UCSD-AML1 (cell line): ENCODE measurements at regions not wholly inside any gene's neighbourhood (a gene's known extent, or its start where the extent isn't known, plus 50 kb on each side); places are given as distances from the start of the nearest gene placed in this dataset.
"Not testable (repeated sequence)": the region's sequence is repeated elsewhere in the genome, so short reads cannot be mapped to it uniquely, and the experiment has no call there.

Source experiments
- DNase-seq: peaks from one replicate; lab custom pipeline; 2025; ENCODE audit not compliant: unreplicated experiment; lab: John Stamatoyannopoulos, UW

GRCh38 chr7:4319280-4319679 is 362.8 kb upstream of the FOXK1 start:
- no peak for DNase-seq

- no peak for DNase-seq
Observed at GRCh38 chr7:4325732-4326131, 356.4 kb upstream of the FOXK1 start.

- DNase-seq, result no peak
Observed at GRCh38 chr7:4331711-4332110, 350.4 kb upstream of the FOXK1 start.

GRCh38 chr7:4338556-4338955 is 343.5 kb upstream of the FOXK1 start:
- DNase-seq, result no peak

GRCh38 chr7:4343272-4344247 is 338.5 kb upstream of the FOXK1 start:
- no peak for DNase-seq

GRCh38 chr7:4345004-4345403 is 337.1 kb upstream of the FOXK1 start:
- no peak for DNase-seq

- DNase-seq, result no peak
Observed at GRCh38 chr7:4352069-4352468, 330.0 kb upstream of the FOXK1 start.

GRCh38 chr7:4361774-4362173 is 320.3 kb upstream of the FOXK1 start:
- DNase-seq, result no peak

- DNase-seq, result no peak
Observed at GRCh38 chr7:4383584-4383983, 298.5 kb upstream of the FOXK1 start.

- DNase-seq, result no peak
Observed at GRCh38 chr7:4386190-4386589, 295.9 kb upstream of the FOXK1 start.

GRCh38 chr7:4391103-4391502 is 291.0 kb upstream of the FOXK1 start:
- DNase-seq, result not testable (repeated sequence)

GRCh38 chr7:4394736-4395135 is 287.4 kb upstream of the FOXK1 start:
- DNase-seq, result no peak

- DNase-seq, result no peak
Observed at GRCh38 chr7:4399121-4399520, 283.0 kb upstream of the FOXK1 start.

GRCh38 chr7:4399596-4399995 is 282.5 kb upstream of the FOXK1 start:
- DNase-seq, result no peak

- DNase-seq, result no peak
Observed at GRCh38 chr7:4406288-4407058, 275.6 kb upstream of the FOXK1 start.

- no peak for DNase-seq
Observed at GRCh38 chr7:4409946-4410345, 272.1 kb upstream of the FOXK1 start.

GRCh38 chr7:4416396-4417056 is 265.6 kb upstream of the FOXK1 start:
- DNase-seq, result no peak

GRCh38 chr7:4428526-4428925 is 253.6 kb upstream of the FOXK1 start:
- DNase-seq, result no peak

GRCh38 chr7:4430227-4430626 is 251.9 kb upstream of the FOXK1 start:
- DNase-seq, result no peak

- no peak for DNase-seq
Observed at GRCh38 chr7:4434306-4434705, 247.8 kb upstream of the FOXK1 start.

GRCh38 chr7:4436361-4436895 is 245.7 kb upstream of the FOXK1 start:
- no peak for DNase-seq
